HG03565 (cell line): ENCODE measurements at regions not wholly inside any gene's neighbourhood (a gene's known extent, or its start where the extent isn't known, plus 50 kb on each side); places are given as distances from the start of the nearest gene placed in this dataset.

Experiments used
- ATAC-seq: cut with Tn5 transposase; IDR thresholded peaks from one replicate; pipeline ENCODE4 v1.9.1; 2021; ENCODE audit warnings: mild to moderate bottlenecking, moderate library complexity; ENCODE audit not compliant: unreplicated experiment

DNA sequence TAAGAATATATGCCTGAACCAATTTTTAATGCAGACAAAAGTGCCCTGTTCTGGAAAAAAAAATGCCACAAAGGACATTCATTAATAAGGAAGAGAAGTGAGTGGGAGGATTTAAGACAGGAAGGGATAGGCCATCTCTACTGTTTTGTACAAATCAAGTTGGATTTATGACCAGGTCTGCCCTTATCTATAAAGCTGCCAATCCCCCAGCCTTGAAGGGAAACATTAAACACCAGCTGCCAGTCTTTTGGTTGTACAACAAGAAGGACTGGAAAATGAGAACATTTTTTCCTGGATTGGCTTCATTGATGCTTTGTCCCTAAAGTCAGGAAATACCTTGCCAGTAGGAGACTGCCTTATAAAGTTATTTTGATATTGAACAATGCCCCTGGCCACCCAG, 444.0 kb downstream of the NPHP4 start:
- no peak for ATAC-seq

DNA sequence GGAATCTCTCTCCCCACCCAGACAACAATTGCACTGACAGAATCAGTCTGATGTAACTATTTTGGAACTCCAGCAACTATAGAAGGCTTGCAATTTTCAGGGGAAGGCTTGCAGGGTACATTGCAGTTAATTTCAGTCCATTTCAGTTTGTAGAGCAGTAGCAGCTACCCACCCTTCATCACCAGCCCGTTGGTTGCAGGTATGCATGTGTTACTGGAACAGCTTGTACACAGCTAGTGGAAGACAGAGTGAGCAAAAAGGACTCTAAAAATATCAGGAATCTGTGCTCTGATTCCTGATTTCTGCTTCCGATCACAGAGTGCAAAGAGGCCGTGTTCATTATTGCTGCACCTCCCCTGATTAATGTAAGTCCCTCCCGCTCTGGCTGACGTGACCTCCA, 449.0 kb downstream of the NPHP4 start:
- ATAC-seq = no peak

DNA sequence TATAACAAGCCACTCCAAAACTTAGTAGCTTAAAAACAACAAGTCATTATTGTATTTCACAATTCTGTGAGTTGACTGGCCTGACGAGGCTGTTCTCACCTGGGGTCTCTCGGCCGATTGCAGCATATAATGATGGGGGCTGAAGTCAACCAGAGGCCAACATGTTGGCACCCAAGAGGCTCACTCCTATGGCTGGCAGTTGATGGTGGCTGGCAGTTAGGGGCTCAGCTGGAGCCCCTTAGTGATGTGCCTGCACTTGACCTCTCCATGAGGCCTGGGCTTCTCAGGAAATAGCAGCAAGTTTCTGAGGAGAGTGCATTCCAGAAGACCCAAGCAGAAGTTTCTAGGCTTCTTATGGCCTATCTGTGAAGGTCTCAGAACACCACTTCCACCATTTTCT, 459.4 kb downstream of the NPHP4 start:
- ATAC-seq = no peak

DNA sequence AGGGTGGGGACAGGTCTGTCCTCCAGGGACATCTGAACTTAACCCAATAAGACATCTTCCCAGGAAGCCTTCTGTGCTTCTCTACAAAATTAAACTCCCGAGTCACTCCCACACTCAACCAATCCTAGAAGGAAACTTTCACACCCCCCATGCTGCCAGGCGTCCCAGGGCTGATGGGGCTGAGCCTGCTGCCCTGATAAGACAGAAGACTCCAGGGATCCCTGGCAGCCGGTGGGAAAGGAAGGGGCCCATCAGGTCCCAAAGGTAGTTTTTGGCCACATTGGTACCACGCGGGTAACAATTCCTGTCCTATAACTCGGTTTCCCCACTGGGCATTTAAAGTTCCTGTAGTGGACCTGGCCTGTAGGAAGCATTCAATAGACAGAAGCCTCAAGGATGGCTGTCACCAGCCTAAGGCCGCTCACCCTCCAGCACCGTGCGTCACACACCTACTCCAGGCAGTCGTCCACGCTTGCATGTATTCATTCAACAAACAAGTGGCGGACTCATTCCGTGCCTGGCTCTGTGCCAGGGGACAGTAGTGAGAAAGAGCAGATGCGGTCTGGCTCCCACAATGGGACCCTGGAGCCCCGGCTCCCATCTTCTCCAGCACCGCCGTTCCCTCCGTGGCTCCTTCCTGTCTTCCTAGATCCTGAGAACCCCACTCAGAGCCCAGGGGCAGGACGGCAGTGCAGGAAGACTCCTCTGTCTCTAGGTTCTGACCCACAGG, 465.2 kb downstream of the NPHP4 start:
- no peak for ATAC-seq

DNA sequence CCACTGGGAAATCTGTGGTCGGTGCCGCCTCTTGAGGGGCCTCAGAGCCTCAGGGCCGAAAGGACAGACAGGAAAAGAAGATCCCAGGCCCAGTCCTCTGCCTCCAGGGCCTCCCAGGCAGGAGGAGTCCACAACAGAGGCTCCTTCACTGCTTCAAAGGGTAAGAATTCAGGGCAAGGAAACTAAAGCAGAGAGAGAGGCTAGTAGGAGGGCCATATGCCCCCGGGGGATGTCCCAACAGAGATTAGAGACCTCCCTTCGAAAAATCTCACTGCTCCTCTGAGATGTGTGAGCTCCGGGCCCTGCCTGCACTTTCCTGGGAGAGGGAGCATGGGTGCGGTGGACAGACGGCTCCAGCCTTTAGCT, 465.9 kb downstream of the NPHP4 start:
- no peak for ATAC-seq

DNA sequence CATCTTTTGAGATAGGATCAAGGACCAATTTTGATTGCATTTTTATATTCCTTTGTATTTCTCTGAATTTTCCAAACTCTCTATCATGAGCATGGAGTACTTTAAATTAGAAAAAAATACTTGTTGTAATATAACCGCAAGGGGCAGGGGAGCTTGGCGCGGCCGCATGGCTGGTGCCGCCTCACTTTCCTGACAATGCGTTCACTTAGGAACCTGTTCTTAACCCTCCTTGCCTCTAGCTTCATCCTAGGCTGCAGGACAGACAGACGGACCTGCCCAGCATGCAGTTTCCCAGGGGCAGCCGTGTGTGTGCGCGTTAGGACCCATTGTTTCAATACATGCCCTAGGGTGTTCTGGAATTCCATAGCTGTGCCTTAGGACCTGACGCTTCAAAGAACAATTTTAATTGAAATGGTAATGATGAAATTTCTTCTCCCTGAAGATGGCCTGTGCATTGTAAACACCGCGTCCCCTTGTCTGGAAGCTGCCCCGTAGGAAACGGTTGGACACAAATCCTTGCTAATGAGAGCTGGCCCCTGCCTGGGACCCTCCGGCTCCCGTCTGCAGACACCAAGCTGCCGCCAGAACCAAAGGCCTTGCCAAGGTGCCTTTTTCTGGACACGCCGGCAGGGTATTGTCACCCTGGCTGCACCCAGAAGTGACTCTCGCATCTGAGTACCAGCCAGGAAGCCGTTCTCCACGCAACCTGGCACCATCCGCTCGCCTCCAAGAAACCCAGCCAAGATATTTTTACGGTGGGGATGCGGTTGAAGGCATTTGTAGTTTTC, 466.4 kb downstream of the NPHP4 start:
- no peak for ATAC-seq

DNA sequence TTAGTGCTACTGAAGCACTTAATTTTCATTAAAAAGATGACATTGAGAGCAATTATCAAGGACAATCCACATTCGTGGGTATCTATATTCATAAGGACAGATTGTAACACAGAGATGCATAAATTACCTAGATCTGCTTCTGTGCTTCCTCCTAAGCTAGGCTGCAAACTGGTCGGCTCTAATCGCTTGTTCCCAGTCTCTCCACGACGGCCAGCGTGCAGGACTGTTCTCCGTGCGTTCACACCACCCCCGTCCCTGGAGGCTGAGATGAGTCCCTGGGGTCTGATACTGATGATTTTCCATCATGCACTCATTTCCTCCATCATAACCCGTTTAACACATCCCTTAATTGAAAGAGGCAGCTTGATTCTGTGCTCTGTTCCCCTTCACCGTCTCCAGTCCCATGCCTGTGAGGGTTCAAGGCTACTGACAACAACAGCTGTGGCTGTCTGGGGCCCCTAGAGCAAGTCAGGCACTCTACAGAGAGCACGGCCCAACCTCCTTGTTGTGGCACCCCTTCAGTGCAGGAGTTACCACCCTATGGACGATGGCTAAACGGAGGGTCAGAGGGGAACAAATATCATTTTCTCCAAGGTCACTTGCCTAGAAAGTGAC, 469.6 kb downstream of the NPHP4 start:
- no peak for ATAC-seq

DNA sequence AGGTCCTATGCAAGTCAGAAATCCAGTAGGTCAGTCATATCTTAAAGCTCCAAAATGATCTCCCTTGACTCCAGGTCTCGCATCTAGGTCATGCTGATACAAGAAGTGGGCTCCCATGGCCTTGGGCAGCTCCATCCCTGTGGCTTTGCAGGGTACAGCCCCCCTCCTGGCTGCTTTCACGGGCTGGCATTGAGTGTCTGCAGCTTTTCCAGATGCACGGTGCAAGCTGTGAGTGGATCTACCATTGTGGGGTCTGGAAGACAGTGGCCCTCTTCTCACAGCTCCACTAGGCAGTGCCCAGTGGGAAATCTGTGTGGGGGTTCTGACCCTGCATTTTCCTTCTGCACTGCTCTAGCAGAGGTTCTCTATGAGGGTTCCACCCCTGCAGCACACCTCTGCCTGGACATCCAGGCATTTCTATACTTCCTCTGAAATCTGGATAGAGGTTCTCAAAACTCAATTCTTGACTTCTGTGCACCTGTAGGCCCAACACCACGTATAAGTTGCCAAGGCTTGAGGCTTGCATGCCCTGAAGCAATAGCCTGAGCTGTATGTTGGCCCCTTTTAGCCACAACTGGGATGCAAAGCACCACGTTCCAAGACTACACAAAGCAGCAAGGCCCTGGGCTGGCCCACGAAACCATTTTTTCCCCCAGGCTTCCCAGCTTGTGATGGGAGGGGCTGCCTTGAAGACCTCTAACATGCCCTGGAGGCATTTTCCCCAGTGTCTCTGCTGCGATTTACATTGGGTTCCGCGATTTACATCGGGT, 472.7 kb downstream of the NPHP4 start:
- ATAC-seq = no peak

DNA sequence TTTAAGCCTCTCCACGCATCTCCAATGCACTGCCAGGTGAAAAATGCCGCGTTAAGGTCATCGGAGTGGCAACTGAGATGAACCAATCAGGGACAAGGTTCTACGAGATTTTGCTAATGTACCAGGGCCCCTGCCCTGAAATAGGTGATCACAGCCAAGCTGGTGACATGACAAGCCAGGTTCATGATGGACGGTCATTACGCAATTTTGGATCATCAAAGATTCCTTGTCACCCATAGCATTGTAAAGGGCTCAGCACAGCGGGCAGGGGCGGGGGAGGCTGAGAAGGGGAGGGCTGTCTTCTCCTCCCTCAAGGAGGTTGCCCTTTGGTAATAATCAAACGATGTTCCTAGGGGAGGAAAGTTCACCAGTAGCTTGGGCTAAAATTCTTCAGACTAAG, 475.5 kb downstream of the NPHP4 start:
- no peak for ATAC-seq

DNA sequence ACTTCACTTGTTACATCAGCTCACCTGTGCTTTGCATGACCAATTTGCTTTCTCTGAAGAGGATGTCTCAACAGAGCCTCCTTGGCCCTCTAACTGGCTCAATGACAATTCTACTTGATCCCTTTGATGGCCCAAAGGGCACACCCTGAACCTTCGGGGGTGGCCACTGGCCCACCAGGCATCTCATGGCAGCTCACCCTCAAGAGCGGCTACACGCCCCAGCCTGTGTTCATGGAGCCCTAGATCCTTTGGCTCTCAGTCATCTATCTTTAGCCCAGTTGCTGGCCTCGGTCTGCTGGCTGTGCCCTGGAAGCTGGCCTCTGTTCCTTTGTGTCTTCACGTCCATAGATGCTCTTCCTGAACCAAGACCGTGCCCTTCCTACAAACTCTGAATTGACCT, 476.7 kb downstream of the NPHP4 start:
- ATAC-seq = no peak

DNA sequence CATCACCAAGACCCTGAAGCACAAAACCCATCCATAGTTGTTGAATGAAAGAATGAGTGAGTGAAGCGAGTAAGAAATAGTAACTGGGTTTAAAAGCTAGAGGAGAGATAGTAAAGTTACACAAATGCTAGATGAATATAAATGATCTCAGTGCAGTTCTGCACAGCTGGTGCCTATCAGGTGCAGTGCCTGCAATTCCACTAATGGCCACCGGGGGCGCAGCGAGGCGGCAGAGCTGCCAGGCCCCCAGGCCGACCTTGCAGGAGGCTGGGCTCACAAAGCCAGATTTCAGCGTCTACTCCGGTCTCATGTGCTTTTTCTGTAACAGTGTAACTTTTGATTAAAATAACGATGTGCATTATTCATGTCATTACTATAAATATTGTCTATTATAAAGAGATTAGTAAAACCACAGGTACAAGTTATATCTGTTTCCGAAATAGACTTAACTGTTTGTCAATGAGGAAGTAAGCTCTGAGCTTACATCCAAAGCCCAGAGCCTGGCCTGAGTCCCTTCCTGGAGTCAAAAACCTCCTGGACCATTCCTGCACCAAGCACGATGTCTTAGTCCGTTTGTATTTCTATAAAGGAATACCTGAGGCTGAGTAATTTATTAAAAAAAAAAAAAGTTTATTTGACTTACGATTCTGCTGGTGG, 477.6 kb downstream of the NPHP4 start:
- peak; percentile 64 for ATAC-seq

DNA sequence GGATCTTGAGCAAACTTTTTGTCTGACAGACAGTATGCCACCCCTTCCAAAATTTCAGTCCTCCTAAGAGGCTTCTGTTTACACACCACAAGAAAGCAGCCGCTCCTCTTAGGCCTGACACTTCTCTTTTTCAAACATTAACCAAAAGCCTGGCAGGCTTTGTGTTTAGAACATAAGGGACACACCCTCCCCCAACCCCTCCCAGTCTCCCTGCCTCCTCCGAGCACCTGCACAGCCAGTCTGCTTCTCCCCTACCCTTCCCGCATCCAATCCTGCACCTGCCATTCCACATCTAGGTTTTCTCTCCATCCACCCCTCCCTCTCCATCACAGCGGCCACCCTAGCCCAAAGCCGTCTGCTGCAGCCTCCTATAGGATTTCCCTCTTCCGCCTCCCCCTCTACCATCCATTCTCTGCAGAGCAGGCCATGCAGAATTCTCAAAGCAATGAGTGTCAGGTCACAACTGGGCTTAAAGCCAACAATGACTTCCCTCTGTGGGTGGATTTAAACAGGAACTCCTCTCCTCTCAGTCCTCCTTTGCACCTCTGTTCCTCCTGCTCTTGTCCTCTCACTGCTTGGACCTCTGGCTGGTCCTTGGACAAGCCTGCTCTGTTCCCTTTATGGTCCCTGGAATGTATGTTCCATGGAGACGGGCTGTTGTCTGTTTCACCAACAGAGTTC, 478.2 kb downstream of the NPHP4 start:
- ATAC-seq = no peak

DNA sequence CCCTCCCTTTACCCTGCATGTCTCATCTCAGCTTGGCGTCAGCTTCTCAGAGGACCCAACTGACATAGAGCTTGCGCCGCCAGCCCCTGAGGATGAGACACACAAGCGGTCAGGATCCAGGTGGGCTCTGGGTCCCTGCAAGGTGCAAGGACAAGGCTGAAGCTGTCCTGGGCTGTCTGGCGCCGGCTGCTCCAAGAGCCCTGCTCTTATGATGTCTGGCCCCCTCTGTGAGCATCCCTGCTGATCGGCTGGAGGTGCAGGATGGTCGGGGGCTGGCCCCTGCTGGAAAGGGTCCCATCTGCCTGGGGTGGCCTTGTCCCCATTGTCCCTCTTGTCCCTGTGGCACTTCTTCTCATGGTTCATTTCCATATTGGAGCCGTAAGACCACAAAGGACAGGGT, 479.0 kb downstream of the NPHP4 start:
- no peak for ATAC-seq

DNA sequence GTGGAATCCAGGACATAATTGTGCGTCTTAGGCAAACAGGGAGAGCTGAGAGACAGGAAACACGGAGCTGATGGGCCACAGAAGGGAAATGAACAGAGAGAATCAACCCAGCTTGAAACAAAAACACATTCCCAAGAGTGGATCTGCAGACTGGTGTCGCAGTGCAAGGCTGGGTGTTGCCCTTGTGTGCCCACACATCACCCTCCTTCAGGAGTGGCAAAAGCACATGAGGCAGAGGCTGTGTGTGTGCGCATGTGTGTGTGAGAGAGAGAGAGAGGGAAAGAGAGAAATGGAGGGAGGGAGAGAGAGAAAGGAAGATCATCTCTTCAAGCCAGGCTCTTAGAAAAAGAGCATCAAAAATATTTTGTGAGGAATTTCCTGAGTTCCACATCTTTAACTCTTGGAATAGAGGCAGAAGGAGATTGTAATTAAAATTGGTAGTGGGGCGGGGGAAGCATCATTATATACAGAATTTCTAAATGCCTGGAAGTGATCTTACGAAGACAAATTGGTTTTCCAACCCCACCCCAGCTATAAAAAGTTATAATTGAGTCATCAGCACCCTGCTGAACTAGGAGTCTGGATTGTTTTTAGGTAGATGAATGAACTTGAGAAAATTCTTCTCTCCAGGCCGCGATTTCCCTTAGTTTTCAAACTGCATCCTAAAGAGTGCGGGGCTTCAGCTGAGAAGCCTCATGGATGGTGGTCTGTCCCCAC, 480.7 kb downstream of the NPHP4 start:
- ATAC-seq = no peak

DNA sequence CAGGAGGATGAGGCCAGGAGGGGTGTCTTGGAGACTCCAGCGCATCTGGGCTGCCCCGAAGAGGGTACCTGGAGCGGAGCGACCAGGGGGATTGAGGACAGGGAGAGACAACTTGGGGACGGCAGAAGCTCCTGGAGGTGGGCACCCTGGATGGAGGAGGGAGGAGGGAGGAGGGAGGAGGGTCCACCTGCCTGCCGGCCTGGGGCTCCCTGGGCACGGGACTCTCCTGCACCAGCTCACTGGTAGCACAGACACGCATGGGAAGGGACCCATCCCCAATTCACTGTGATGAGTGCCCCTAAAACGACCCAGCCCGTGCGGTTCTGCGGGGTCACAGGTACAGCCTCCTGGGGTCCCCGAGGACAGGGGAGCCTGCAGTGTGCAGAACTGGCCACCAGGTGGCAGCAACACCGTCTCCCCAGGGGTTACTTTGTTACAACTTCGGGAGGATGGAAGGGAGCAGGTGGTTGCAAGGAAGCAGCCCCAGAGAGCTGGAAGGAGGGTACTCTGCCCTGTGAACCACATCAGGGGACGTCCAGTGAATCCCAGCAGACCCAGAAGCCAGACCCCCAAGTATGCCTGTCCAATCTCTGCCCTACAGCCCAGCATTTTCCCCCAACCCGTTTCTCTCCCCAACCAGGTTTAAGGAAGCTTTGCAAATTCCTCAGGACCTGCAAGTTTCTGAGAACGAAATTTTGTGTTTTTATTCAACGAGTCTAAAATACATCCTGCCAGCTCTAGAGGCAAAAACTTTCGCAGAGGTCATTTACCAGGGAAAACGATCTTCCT, 482.4 kb downstream of the NPHP4 start:
- no peak for ATAC-seq

DNA sequence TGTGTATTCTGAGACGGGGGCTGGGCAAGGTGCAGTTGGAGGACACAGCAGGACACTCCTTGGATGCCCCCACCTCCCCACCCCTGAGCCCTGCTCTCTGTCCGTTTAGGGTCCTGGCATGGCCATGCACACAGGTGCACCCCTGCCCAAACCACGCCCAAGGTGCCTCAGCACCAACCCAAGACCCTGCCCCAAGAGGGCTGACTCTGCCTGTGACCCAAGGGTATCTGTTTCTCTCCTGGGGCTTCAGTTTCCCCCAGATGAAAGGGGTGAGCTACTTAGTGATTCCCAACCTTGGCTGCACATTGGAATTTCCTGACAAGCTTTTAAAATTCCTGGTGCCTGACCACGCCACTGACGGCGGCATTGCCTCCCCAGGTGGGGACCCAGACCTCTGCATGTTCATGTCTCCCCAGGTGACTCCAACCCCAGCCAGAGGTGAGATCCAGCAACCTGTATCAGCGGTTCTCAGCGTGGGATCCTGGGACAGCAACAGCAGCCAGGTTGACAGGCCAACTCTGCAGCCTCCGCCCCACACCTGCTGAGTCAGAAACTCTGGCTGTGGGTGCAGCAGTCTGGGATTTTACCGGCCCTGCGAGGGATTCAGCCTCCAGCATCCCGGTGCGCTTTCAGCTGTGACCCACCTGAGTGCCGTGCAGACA, 483.4 kb downstream of the NPHP4 start:
- ATAC-seq = no peak

DNA sequence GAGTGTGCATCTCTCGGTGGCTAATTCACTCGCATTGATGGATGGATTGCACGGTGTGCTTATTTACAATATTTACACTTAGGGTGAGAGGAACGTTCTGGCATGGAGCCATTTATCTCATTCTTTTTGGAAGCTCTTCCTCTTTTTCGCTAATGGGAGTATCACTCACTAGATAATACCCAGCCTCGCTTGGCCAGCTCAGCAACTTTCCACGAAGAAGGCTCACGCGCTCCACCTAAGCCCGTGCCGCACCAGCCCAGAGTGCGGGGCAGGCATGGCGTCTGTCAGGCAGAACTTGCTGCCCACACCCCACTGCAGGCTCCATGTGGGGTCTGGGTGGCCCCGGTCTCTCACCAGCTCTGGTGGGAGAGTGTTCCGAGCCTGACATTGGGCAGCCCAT, 484.9 kb downstream of the NPHP4 start:
- no peak for ATAC-seq

DNA sequence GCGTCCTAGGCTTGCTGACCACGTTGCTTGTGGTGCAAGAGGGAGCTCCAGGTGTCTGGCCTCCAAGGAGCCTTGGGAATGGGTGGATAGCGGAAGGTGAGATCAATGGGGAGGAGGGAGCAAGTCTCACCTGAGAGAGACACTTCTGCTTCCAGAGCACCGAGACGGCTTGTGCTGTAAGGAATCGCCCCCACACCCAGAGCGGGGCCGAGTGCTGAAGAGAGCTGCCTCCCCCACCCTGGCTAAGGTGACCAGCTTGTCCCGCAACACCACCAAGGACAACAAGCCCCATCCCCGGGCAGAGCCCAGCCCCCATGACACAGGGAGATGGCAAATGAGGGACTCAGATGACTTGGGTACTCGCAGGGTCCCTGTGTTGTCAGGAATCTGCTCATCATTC, 485.6 kb downstream of the NPHP4 start:
- ATAC-seq = no peak
